Neural cell (in vitro differentiated cells): ENCODE measurements at regions not wholly inside any gene's neighbourhood (a gene's known extent, or its start where the extent isn't known, plus 50 kb on each side); places are given as distances from the start of the nearest gene placed in this dataset.

ENCODE experiments used
- H2AFZ ChIP-seq: fragments of 200-600, 300-800 bp; sonication (generic), shearing (Covaris generic); 2 replicates; pipeline ENCODE4 v1.6.0; 2014; ENCODE audit warnings: low read depth, mild to moderate bottlenecking, antibody characterized with exemption, low read length, moderate library complexity
- H3F3A ChIP-seq: fragments of 200-600 bp; shearing (Covaris generic); 2 replicates; pipeline ENCODE4 v1.6.1; 2016; ENCODE audit warnings: mild to moderate bottlenecking, moderate library complexity, mixed read lengths, antibody characterized with exemption, low read length; ENCODE audit not compliant: insufficient read depth, poor library complexity, severe bottlenecking
- H3K27ac ChIP-seq: fragments of 200-600, 300-800 bp; sonication (generic), shearing (Covaris generic); 2 replicates; pipeline ENCODE4 v1.5.1; 2014; ENCODE audit warnings: mild to moderate bottlenecking, low read length, moderate library complexity
- H3K27me3 ChIP-seq: fragments of 300-800, 200-600 bp; sonication (generic), shearing (Covaris generic); 2 replicates; pipeline ENCODE4 v1.6.0; 2014; ENCODE audit warnings: mild to moderate bottlenecking, low read depth, low read length, moderate library complexity; ENCODE audit not compliant: insufficient read depth
- H3K36me3 ChIP-seq: fragments of 300-800, 200-600 bp; sonication (generic), shearing (Covaris generic); 2 replicates; pipeline ENCODE4 v1.5.1; 2014; ENCODE audit warnings: mild to moderate bottlenecking, antibody characterized with exemption, low read length, moderate library complexity; ENCODE audit not compliant: insufficient read depth
- H3K4me2 ChIP-seq: fragments of 300-800, 200-600 bp; sonication (generic), shearing (Covaris generic); 2 replicates; pipeline ENCODE4 v1.6.0; 2014; ENCODE audit warnings: mild to moderate bottlenecking, low read length
- H3K4me3 ChIP-seq: fragments of 300-800, 200-600 bp; sonication (generic), shearing (Covaris generic); 2 replicates; pipeline ENCODE4 v1.5.1; 2014; ENCODE audit warnings: mild to moderate bottlenecking, low read length, moderate library complexity
- H3K79me2 ChIP-seq: fragments of 200-600 bp; shearing (Covaris generic); replicated peaks from 2 replicates; pipeline ENCODE4 v1.6.0; 2014; ENCODE audit warnings: mild to moderate bottlenecking, low read length, moderate library complexity; ENCODE audit not compliant: insufficient read depth
- H3K9ac ChIP-seq: fragments of 300-800, 200-600 bp; sonication (generic), shearing (Covaris generic); 2 replicates; pipeline ENCODE4 v1.6.1; 2016; ENCODE audit warnings: mild to moderate bottlenecking, low read length, mixed read lengths
- H3K9me2 ChIP-seq: fragments of 200-600 bp; shearing (Covaris generic); 2 replicates; pipeline ENCODE4 v1.6.1; 2016; ENCODE audit warnings: mild to moderate bottlenecking, low read length, mixed read lengths; ENCODE audit not compliant: insufficient read depth
- H3K9me3 ChIP-seq: fragments of 200-600, 300-800 bp; sonication (generic), shearing (Covaris generic); 2 replicates; pipeline ENCODE4 v1.6.1; 2016; ENCODE audit warnings: mild to moderate bottlenecking, mixed run types, low read length, moderate library complexity, mixed read lengths
- H4K20me1 ChIP-seq: fragments of 200-600 bp; shearing (Covaris generic); 2 replicates; pipeline ENCODE4 v1.6.1; 2016; ENCODE audit warnings: mild to moderate bottlenecking, mixed run types; ENCODE audit not compliant: insufficient read depth
- CTCF ChIP-seq: fragments of 450-650 bp; IDR thresholded peaks from 2 replicates; pipeline ENCODE4 v1.5.1; 2014; ENCODE audit warnings: antibody characterized with exemption, mild to moderate bottlenecking, moderate library complexity; ENCODE audit not compliant: poor library complexity, severe bottlenecking
- EP300 ChIP-seq: fragments of 450-650 bp; conservative IDR thresholded peaks from 2 replicates; pipeline ENCODE4 v1.6.1; 2014; ENCODE audit warnings: antibody characterized with exemption, mild to moderate bottlenecking, moderate library complexity; ENCODE audit not compliant: poor library complexity, severe bottlenecking
- EZH2 ChIP-seq: fragments of 200-600, 300-800 bp; shearing (Covaris generic), sonication (generic); IDR thresholded peaks from 2 replicates; pipeline ENCODE4 v1.6.1; 2014; ENCODE audit warnings: antibody characterized with exemption, low read length, borderline replicate concordance, mild to moderate bottlenecking; ENCODE audit not compliant: insufficient read depth, poor library complexity, severe bottlenecking
- MXI1 ChIP-seq: fragments of 450-650 bp; conservative IDR thresholded peaks from 2 replicates; pipeline ENCODE4 v1.6.1; 2014; ENCODE audit warnings: antibody characterized with exemption, mild to moderate bottlenecking; ENCODE audit not compliant: poor library complexity, severe bottlenecking
- POLR2AphosphoS5 ChIP-seq: IDR thresholded peaks from 2 replicates; pipeline ENCODE4 v1.6.1; 2012
- RAD21 ChIP-seq: fragments of 450-650 bp; conservative IDR thresholded peaks from 2 replicates; pipeline ENCODE4 v1.6.1; 2014; ENCODE audit warnings: antibody characterized with exemption, mild to moderate bottlenecking, moderate library complexity
- REST ChIP-seq: IDR thresholded peaks from 2 replicates; pipeline ENCODE4 v1.6.1; 2012; ENCODE audit warnings: borderline replicate concordance
- SMC3 ChIP-seq: fragments of 450-650 bp; conservative IDR thresholded peaks from 2 replicates; pipeline ENCODE4 v1.6.1; 2014; ENCODE audit warnings: antibody characterized with exemption, mild to moderate bottlenecking, moderate library complexity; ENCODE audit not compliant: poor library complexity
- TAF1 ChIP-seq: IDR thresholded peaks from 2 replicates; pipeline ENCODE4 v1.6.1; 2012; ENCODE audit warnings: low read depth

DNA sequence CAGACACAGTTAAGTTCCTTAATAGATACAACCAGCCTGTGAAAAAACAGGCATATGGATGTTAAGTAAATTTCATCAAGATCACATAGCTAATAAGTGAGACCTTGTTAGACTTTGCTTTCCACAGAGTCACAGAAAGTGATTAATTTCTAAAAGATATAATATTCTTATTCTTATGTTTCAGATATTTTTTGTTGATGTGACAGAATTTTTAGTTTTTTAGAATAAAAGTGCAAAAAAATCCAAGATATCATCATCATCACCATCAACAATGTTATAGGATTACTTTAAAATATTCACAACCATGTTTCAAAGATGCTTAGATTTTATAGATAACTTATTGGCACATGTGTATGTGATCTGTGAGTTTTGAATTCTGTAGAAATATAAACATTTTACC is 132.3 kb upstream of the ITGA4 start:
- TF ChIP-seq RAD21 = no peak
- TF ChIP-seq TAF1 = no peak
- TF ChIP-seq EZH2 = no peak
- TF ChIP-seq SMC3 = no peak
- TF ChIP-seq EP300 = no peak
- TF ChIP-seq MXI1 = no peak
- TF ChIP-seq REST = no peak
- no peak for TF ChIP-seq CTCF
- TF ChIP-seq POLR2AphosphoS5 = no peak
- Histone ChIP-seq H3K27ac (no peak overlapping the region), H3K9me2 (no peaks in the 10 kb centered on the region), H3K36me3 (no peaks in the 10 kb centered on the region), H3F3A (no peaks in the 10 kb centered on the region), H3K79me2 (no peaks in the 10 kb centered on the region), H4K20me1 (no peaks in the 10 kb centered on the region), H3K4me2 (no peak overlapping the region), H2AFZ (no peak overlapping the region), H3K27me3 (no peaks in the 10 kb centered on the region), H3K9me3 (no peaks in the 10 kb centered on the region), H3K9ac (no peak overlapping the region), H3K4me3 (no peak overlapping the region)

- no peak overlapping the region for H3K4me3 ChIP-seq
- no peak overlapping the region for H3K9ac ChIP-seq
- no peaks in the 10 kb centered on the region for H3K27me3 ChIP-seq
- no peaks in the 10 kb centered on the region for H3K9me3 ChIP-seq
- no peaks in the 10 kb centered on the region for H3K9me2 ChIP-seq
- TF ChIP-seq POLR2AphosphoS5 = no peak
- no peak overlapping the region for H3K27ac ChIP-seq
- no peaks in the 10 kb centered on the region for H4K20me1 ChIP-seq
- H3K4me2 ChIP-seq = no peak overlapping the region
- no peaks in the 10 kb centered on the region for H3K36me3 ChIP-seq
- no peaks in the 10 kb centered on the region for H3K79me2 ChIP-seq
- no peak overlapping the region for H2AFZ ChIP-seq
- H3F3A ChIP-seq = no peaks in the 10 kb centered on the region
These were observed 130.5 kb upstream of the ITGA4 start for GRCh38 chr2:181326661-181327060.

DNA sequence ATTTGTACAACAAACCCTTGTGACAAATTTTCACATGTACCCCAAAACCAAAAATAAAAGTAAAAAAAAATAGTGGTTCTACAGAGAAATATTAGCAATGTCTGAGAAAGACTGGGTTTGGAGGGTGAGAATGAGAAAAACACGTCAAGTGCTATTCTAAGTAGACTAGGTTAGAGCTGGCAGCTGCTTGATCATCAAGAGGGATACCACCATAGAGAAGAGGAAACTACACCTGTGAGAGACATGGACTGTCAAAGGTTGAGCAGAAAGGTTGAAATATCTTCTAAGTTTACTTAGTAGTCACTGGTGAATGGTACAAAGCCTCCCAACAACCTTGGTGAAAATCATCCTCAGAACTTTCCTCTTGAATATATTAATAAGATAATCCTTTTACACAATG is 126.9 kb upstream of the ITGA4 start:
- Histone ChIP-seq H3K79me2 (no peaks in the 10 kb centered on the region), H2AFZ (no peak overlapping the region), H3K4me2 (no peak overlapping the region), H3K9me2 (no peaks in the 10 kb centered on the region), H3K27me3 (no peaks in the 10 kb centered on the region), H3K36me3 (no peaks in the 10 kb centered on the region), H3K4me3 (no peak overlapping the region), H3F3A (no peaks in the 10 kb centered on the region), H3K9ac (no peak overlapping the region), H3K9me3 (no peaks in the 10 kb centered on the region), H4K20me1 (no peaks in the 10 kb centered on the region), H3K27ac (no peak overlapping the region)
- TF ChIP-seq TAF1 (no peak), RAD21 (no peak), MXI1 (no peak), POLR2AphosphoS5 (no peak), EZH2 (no peak), REST (no peak), SMC3 (no peak), CTCF (no peak), EP300 (no peak)
